ENCODE measurements at regions not wholly inside any gene's neighbourhood (a gene's known extent, or its start where the extent isn't known, plus 50 kb on each side); places are given as distances from the start of the nearest gene placed in this dataset.

- no peak overlapping the region for H3K4me3 ChIP-seq (ENCODE audit: control insufficient read depth in 2 of 3, extremely low read depth in 1 of 3, insufficient read depth in 2 of 3, low read depth in 1 of 3, low read length in 3 of 3)
- H2AFZ ChIP-seq (ENCODE audit: control insufficient read depth, low read length) = no peak overlapping the region
- no peaks in the 10 kb centered on the region for H3K79me2 ChIP-seq (ENCODE audit: control insufficient read depth, insufficient read depth, low read length)
- TF ChIP-seq, protein P1, sequence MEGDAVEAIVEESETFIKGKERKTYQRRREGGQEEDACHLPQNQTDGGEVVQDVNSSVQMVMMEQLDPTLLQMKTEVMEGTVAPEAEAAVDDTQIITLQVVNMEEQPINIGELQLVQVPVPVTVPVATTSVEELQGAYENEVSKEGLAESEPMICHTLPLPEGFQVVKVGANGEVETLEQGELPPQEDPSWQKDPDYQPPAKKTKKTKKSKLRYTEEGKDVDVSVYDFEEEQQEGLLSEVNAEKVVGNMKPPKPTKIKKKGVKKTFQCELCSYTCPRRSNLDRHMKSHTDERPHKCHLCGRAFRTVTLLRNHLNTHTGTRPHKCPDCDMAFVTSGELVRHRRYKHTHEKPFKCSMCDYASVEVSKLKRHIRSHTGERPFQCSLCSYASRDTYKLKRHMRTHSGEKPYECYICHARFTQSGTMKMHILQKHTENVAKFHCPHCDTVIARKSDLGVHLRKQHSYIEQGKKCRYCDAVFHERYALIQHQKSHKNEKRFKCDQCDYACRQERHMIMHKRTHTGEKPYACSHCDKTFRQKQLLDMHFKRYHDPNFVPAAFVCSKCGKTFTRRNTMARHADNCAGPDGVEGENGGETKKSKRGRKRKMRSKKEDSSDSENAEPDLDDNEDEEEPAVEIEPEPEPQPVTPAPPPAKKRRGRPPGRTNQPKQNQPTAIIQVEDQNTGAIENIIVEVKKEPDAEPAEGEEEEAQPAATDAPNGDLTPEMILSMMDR (optimal IDR thresholded peaks at IDR 0.05 in 1 of 3, IDR thresholded peaks at IDR 0.05 in 1 of 3, conservative IDR thresholded peaks at IDR 0.05 in 1 of 3; ENCODE audit: extremely low read depth in 1 of 3, insufficient read depth in 2 of 3, low read length in 3 of 3) = no peak
- TF ChIP-seq EZH2 (IDR thresholded peaks at IDR 0.05; ENCODE audit: low read length) = no peak
- dilution Hi-C loops (cut with MboI; ENCODE audit: extremely low pct_ligation_motif_present, low sequenced_read_pairs) = no loop called here
- H3K4me1 ChIP-seq (ENCODE audit: control insufficient read depth, extremely low read depth, insufficient read depth, low read length) = no peaks in the 10 kb centered on the region
- H3K9me1 ChIP-seq (ENCODE audit: control insufficient read depth, extremely low read depth, insufficient read depth, low read length) = no peaks in the 10 kb centered on the region
- H3K4me2 ChIP-seq (ENCODE audit: control insufficient read depth, extremely low read depth, insufficient read depth, low read depth, low read length) = no peak overlapping the region
- no peaks in the 10 kb centered on the region for H3K36me3 ChIP-seq (ENCODE audit: control insufficient read depth in 2 of 2, extremely low read depth in 1 of 2, insufficient read depth in 2 of 2, low read length in 2 of 2)
- FAIRE-seq (no peak), DNase-seq (ENCODE audit: low read depth, low spot score) (no peak)
- no peaks in the 10 kb centered on the region for H3K9me3 ChIP-seq (ENCODE audit: control insufficient read depth, low read depth, low read length)
- H3K27me3 ChIP-seq (ENCODE audit: control insufficient read depth, extremely low read depth, insufficient read depth, low read length) = peaks cover 59% of the 10 kb centered on the region
- no peak overlapping the region for H3K9ac ChIP-seq (ENCODE audit: control insufficient read depth, extremely low read depth, insufficient read depth, low read length)
- no peaks in the 10 kb centered on the region for H4K20me1 ChIP-seq (ENCODE audit: control insufficient read depth, extremely low read depth, insufficient read depth, low read length)
- no peak overlapping the region for H3K27ac ChIP-seq (ENCODE audit: control insufficient read depth, insufficient read depth, low read length)
Observed at GRCh38 chr10:101283762-101284100, 54.5 kb upstream of the LBX1 start.

DNA sequence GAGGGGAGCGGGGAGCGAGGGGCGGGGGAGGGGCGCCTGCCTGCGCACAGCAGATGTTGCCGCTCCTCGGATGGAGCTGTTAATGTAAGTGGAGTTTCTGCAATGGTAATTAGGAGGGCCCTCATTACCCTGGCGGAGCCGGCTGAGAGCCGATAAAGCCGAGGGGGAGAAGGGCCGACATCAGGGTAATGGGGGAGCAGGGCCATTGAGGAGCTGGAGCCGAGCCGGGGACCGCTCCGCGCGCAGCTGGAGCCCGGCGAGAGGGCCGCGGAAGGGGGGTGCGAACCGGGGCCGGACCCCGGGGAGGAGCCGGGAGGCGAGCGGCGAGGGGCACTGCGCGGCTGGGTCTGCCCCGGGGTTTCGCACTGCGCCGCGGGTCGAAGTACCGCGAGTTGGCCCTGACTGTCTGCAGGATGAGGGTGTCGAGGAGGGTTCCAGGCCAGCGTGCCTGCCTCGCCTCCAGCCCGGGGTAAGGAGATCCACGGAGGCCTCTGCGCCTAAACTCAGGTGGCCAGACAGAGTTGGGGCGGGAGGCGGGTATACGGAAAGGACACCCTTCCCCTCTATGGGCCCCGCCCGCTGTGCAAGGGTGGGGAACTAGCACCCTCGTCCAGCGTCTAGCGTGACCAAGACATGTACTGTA is 55.0 kb upstream of the LBX1 start:
- Histone ChIP-seq H3K4me2 (ENCODE audit: control insufficient read depth, extremely low read depth, insufficient read depth, low read depth, low read length) (no peak overlapping the region), H3K79me2 (ENCODE audit: control insufficient read depth, insufficient read depth, low read length) (no peaks in the 10 kb centered on the region), H3K27ac (ENCODE audit: control insufficient read depth, insufficient read depth, low read length) (no peak overlapping the region), H3K4me1 (ENCODE audit: control insufficient read depth, extremely low read depth, insufficient read depth, low read length) (no peaks in the 10 kb centered on the region), H3K9me3 (ENCODE audit: control insufficient read depth, low read depth, low read length) (no peaks in the 10 kb centered on the region), H4K20me1 (ENCODE audit: control insufficient read depth, extremely low read depth, insufficient read depth, low read length) (no peaks in the 10 kb centered on the region), H3K9me1 (ENCODE audit: control insufficient read depth, extremely low read depth, insufficient read depth, low read length) (no peaks in the 10 kb centered on the region), H3K4me3 (ENCODE audit: control insufficient read depth in 2 of 3, extremely low read depth in 1 of 3, insufficient read depth in 2 of 3, low read depth in 1 of 3, low read length in 3 of 3) (no peak overlapping the region), H3K9ac (ENCODE audit: control insufficient read depth, extremely low read depth, insufficient read depth, low read length) (no peak overlapping the region), H3K36me3 (ENCODE audit: control insufficient read depth in 2 of 2, extremely low read depth in 1 of 2, insufficient read depth in 2 of 2, low read length in 2 of 2) (no peaks in the 10 kb centered on the region), H2AFZ (ENCODE audit: control insufficient read depth, low read length) (no peak overlapping the region), H3K27me3 (ENCODE audit: control insufficient read depth, extremely low read depth, insufficient read depth, low read length) (peaks cover 60% of the 10 kb centered on the region)
- dilution Hi-C loops (cut with MboI; ENCODE audit: extremely low pct_ligation_motif_present, low sequenced_read_pairs) = no loop called here
- DNase-seq (ENCODE audit: low read depth, low spot score) (no peak), FAIRE-seq (no peak)
- TF ChIP-seq EZH2 (IDR thresholded peaks at IDR 0.05; ENCODE audit: low read length) = peak; percentile 67
- TF ChIP-seq, protein P1 (optimal IDR thresholded peaks at IDR 0.05 in 1 of 3, IDR thresholded peaks at IDR 0.05 in 1 of 3, conservative IDR thresholded peaks at IDR 0.05 in 1 of 3; ENCODE audit: extremely low read depth in 1 of 3, insufficient read depth in 2 of 3, low read length in 3 of 3) = no peak
